Stimulated activated CD4-positive, alpha-beta T cell treated with anti-CD3 and anti-CD28 coated beads, Interleukin-2, amount 100 ng/mL, for 48 hours (primary cell): ENCODE measurements at regions not wholly inside any gene's neighbourhood (a gene's known extent, or its start where the extent isn't known, plus 50 kb on each side); places are given as distances from the start of the nearest gene placed in this dataset.

Source experiments
- DNase-seq, 2 donors: peaks; one replicate each; pipeline ENCODE4 v3.0.0-alpha.2; 2020

GRCh38 chr5:135085936-135086725, 52.1 kb upstream of the PITX1 start:
- no peak for DNase-seq

DNA sequence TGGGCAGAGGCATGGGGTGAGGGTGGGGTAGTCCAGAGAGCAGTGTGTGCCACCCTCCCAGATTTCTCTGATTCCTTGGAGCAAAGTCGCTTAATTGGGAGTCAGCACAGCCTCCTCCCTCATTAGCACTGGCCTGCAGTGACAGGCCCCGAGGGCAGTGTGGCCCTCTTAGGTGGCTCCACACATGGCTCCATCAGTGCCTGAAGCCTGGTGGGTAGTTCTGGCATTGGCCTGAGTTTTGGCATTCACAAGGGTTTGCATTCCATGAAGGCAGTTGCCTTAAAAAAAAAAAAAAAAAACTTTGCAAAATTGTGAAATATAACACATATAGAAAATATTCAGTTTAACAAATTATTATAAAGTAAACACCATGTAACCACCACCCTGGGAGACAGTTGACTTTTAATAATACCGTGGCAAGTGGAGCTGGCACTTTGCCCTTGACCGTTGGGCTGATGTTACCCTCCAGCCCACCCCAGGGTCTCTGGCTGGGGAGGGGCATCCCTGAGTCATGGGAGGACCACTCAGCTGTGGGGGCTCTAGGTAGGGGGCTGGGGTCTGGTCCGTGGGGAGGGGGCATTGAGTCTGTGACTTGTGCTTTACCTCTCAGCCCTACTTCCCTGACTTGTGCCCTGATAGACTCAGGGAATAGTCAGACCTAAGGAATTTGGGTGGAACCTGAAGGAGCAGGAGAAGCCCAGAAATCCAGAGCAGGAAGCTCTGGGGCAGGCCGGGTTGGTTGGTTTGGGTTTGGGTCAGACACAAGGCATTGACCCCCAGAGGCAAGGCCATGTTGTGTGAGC, 51.3 kb upstream of the PITX1 start:
- DNase-seq = no peak
